Transverse colon (tissue), 4 donors: ENCODE measurements at regions not wholly inside any gene's neighbourhood (a gene's known extent, or its start where the extent isn't known, plus 50 kb on each side); places are given as distances from the start of the nearest gene placed in this dataset.

Experiments
- DNase-seq: peaks from one replicate; pipeline ENCODE4 v3.0.0-alpha.2; 2019
- H3K27ac ChIP-seq, 4 donors: fragments of 200-600 bp; sonication (generic); 2 replicates each; pipeline ENCODE4 v1.5.1; 2016 to 2018; ENCODE audit warnings: inconsistent platforms in 4 of 4
- H3K27me3 ChIP-seq: fragments of 200-600 bp; sonication (generic); 2 replicates; pipeline ENCODE4 v1.5.1; 2017; ENCODE audit warnings: inconsistent platforms
- H3K36me3 ChIP-seq, 4 donors: fragments of 200-600 bp; sonication (generic); 2 replicates each; pipeline ENCODE4 v1.5.1; 2017 to 2019; ENCODE audit warnings: inconsistent platforms in 4 of 4
- H3K4me1 ChIP-seq, 4 donors: fragments of 200-600 bp; sonication (generic); 2 replicates each; pipeline ENCODE4 v1.5.1; 2017 to 2020; ENCODE audit warnings: inconsistent platforms in 4 of 4
- H3K4me3 ChIP-seq, 4 donors: fragments of 200-600 bp; sonication (generic); 1 replicate in 1 of 4; 2 replicates in 3 of 4; pipeline versions ENCODE4 v1.5.1 to v1.6.1; 2017 to 2019; ENCODE audit warnings: inconsistent platforms in 4 of 4
- H3K9me3 ChIP-seq, 2 donors: fragments of 200-600 bp; sonication (generic); 2 replicates each; pipeline ENCODE4 v1.5.1; 2017 to 2019; ENCODE audit warnings: inconsistent platforms in 2 of 2
- CTCF ChIP-seq, 5 experiments: fragments of 200-600 bp in 3 of 5; fragments of 450-650 bp in 2 of 5; sonication (generic) in 3 of 5; IDR thresholded peaks; 1 replicate in 2 of 5; 2 replicates in 3 of 5; pipeline ENCODE4 v1.5.1; 2016 to 2017; ENCODE audit warnings: antibody characterized with exemption in 5 of 5, inconsistent platforms in 3 of 5, mild to moderate bottlenecking in 2 of 5, moderate library complexity in 1 of 5
- EP300 ChIP-seq: sonication (generic); formaldehyde crosslinking; IDR thresholded peaks from one replicate; pipeline ENCODE4 v1.6.1; 2017; ENCODE audit warnings: antibody characterized with exemption, low read depth
- POLR2A ChIP-seq: fragments of 450-650 bp; IDR thresholded peaks from one replicate; pipeline ENCODE4 v1.6.1; 2016; ENCODE audit warnings: antibody characterized with exemption, mild to moderate bottlenecking, moderate library complexity
- POLR2AphosphoS5 ChIP-seq, 3 donors: sonication (generic); formaldehyde crosslinking; IDR thresholded peaks; one replicate each; pipeline ENCODE4 v1.6.1; 2016; ENCODE audit warnings: antibody characterized with exemption in 3 of 3
- WGBS, 2 donors: methylation state at CpG; one replicate each; pipeline ENCODE4 v1.1.5; 2018; ENCODE audit warnings: low coverage in 1 of 2; 5-methylcytosine and 5-hydroxymethylcytosine counted together
- in situ Hi-C, 4 donors: fragments of 200-750 bp; cut with MboI; loops; one replicate each; pipeline versions ENCODE4 v1.15.0 to v1.15.1; 2017; ENCODE audit warnings: low sequenced_read_pairs in 3 of 4, low pct_ligation_motif_present in 1 of 4, low pct_unique_long_range_greater_than_20kb in 1 of 4
- intact Hi-C: fragments of 100-400 bp; cut with DNase I; formaldehyde crosslinking; loops from one replicate; pipeline ENCODE4 v1.15.1; 2023; ENCODE audit warnings: low total_unique reads

- in situ Hi-C loops: no loop called here
- TF ChIP-seq POLR2AphosphoS5 (IDR thresholded peaks at IDR 0.05): no peak
- TF ChIP-seq EP300: no peak
- TF ChIP-seq CTCF (IDR thresholded peaks at IDR 0.05): no peak
- TF ChIP-seq POLR2A: no peak
- no peak overlapping the region for H3K27ac ChIP-seq
- WGBS, 2 donors: 77% methylated on average over 2 of the region's 2 CpGs; no CpG with 5 or more reads in 1 of the 2 donors
- H3K27me3 ChIP-seq: no peaks in the 10 kb centered on the region
- peaks cover 0 to 3% (median 0%) of the 10 kb centered on the region in 4 donors for H3K4me1 ChIP-seq
- no peak overlapping the region for H3K4me3 ChIP-seq
- intact Hi-C loops: no loop called here
- H3K9me3 ChIP-seq: no peaks in the 10 kb centered on the region
- no peaks in the 10 kb centered on the region for H3K36me3 ChIP-seq
- DNase-seq: no peak
These were observed 231.2 kb upstream of the CPEB2 start for GRCh38 chr4:14771094-14771493.

DNA sequence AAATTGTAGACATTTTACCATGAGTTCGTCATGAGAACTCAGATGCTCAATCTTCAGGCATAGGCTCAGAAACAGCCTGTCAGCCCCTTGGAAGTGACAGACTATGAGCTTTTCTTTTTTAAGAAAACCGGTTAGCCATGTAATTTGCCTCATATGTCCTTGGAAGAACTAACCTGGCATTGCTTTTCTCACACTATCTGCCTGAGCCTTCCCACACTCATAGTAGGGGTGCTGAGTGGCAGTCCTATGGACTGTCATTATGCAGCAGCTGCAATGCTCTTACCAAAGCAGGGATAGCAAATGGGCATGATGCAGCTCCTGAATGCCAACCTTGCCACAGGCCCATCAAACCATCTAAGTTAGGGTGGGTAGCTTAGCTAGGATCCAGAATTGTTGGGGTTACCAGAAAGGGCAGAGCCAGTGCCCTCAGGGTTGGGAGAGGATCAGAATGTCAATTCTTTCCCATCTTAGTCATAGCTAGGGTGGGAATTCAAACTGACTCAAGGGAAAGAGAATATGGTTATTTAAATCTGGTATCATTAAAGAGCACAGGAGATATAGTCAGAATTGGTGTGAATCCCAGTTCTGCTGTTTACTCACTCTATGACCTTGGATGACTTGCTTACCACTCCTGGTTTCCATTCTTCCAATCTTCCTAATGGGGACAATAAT lies 230.6 kb upstream of the CPEB2 start:
- WGBS, 2 donors: 63 to 82% methylated on average over 2 of the region's 2 CpGs
- no peaks in the 10 kb centered on the region for H3K27me3 ChIP-seq
- no peak overlapping the region for H3K4me3 ChIP-seq
- H3K36me3 ChIP-seq: no peaks in the 10 kb centered on the region
- DNase-seq: no peak
- intact Hi-C loops (no loop called here), in situ Hi-C loops (no loop called here)
- H3K27ac ChIP-seq: no peak overlapping the region
- peaks cover 0 to 3% (median 0%) of the 10 kb centered on the region in 4 donors for H3K4me1 ChIP-seq
- H3K9me3 ChIP-seq: no peaks in the 10 kb centered on the region
- TF ChIP-seq EP300 (no peak), POLR2AphosphoS5 (IDR thresholded peaks at IDR 0.05) (no peak), POLR2A (no peak), CTCF (IDR thresholded peaks at IDR 0.05) (no peak)

GRCh38 chr4:14772388-14772787 lies 229.9 kb upstream of the CPEB2 start:
- in situ Hi-C loops (no loop called here), intact Hi-C loops (no loop called here)
- no peaks in the 10 kb centered on the region for H3K27me3 ChIP-seq
- WGBS, 2 donors: 79 to 81% methylated on average over 2 of the region's 2 CpGs
- DNase-seq: no peak
- no peak overlapping the region for H3K27ac ChIP-seq
- no peaks in the 10 kb centered on the region for H3K9me3 ChIP-seq
- no peak overlapping the region for H3K4me3 ChIP-seq
- no peaks in the 10 kb centered on the region for H3K36me3 ChIP-seq
- peaks cover 0 to 3% (median 0%) of the 10 kb centered on the region in 4 donors for H3K4me1 ChIP-seq
- TF ChIP-seq EP300: no peak
- TF ChIP-seq CTCF (IDR thresholded peaks at IDR 0.05): no peak
- TF ChIP-seq POLR2A: no peak
- no peak for TF ChIP-seq POLR2AphosphoS5 (IDR thresholded peaks at IDR 0.05)

GRCh38 chr4:14783011-14783877 lies 219.0 kb upstream of the CPEB2 start:
- in situ Hi-C loops: loop anchor here in 3 of 4 donors (25.0 kb wide), 1 partner anchor 1121 kb away; no protein-coding TSS in a partner anchor
- 41 to 66% methylated on average over 5 of the region's 5 CpGs for WGBS, 2 donors
- no peaks in the 10 kb centered on the region for H3K36me3 ChIP-seq
- intact Hi-C loops: no loop called here
- H3K27ac ChIP-seq: no peak overlapping the region
- no peak overlapping the region for H3K4me3 ChIP-seq
- H3K4me1 ChIP-seq: no peaks in the 10 kb centered on the region
- DNase-seq: no peak
- peaks cover 0 to 4% of the 10 kb centered on the region in 2 donors for H3K9me3 ChIP-seq
- H3K27me3 ChIP-seq: no peaks in the 10 kb centered on the region
- TF ChIP-seq CTCF (IDR thresholded peaks at IDR 0.05) (no peak), POLR2AphosphoS5 (IDR thresholded peaks at IDR 0.05) (no peak), POLR2A (no peak)
